GM12874 (cell line): ENCODE measurements at regions not wholly inside any gene's neighbourhood (a gene's known extent, or its start where the extent isn't known, plus 50 kb on each side); places are given as distances from the start of the nearest gene placed in this dataset.

Source experiments
- TF ChIP-seq, protein P1 (sequence below): IDR thresholded peaks from 2 replicates; pipeline ENCODE4 v1.5.1; 2011; ENCODE audit warnings: low read depth, mild to moderate bottlenecking, control low read depth, low read length, moderate library complexity; ENCODE audit not compliant: insufficient read depth

DNA sequence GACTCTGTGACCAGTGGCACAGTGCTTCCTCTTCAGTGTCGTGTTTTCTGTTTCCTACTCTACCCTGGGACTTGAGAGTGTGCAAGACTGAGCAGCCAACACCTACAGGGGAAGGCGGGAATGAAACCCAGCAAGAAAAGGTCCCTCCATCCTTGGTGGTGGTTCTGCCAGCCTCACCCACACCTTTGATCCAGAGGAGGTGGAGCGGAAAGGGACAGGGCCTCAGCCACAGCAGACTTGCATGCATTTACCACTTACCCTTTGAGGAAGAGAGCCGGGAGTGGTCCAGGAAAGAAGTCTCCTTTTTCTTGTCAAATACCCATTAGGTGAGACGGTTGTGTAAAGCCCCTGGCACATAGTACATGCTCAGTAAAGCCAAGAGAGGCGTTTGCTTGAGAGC is 164.8 kb upstream of the ZNF536 start:
- TF ChIP-seq, protein P1, sequence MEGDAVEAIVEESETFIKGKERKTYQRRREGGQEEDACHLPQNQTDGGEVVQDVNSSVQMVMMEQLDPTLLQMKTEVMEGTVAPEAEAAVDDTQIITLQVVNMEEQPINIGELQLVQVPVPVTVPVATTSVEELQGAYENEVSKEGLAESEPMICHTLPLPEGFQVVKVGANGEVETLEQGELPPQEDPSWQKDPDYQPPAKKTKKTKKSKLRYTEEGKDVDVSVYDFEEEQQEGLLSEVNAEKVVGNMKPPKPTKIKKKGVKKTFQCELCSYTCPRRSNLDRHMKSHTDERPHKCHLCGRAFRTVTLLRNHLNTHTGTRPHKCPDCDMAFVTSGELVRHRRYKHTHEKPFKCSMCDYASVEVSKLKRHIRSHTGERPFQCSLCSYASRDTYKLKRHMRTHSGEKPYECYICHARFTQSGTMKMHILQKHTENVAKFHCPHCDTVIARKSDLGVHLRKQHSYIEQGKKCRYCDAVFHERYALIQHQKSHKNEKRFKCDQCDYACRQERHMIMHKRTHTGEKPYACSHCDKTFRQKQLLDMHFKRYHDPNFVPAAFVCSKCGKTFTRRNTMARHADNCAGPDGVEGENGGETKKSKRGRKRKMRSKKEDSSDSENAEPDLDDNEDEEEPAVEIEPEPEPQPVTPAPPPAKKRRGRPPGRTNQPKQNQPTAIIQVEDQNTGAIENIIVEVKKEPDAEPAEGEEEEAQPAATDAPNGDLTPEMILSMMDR, result no peak

DNA sequence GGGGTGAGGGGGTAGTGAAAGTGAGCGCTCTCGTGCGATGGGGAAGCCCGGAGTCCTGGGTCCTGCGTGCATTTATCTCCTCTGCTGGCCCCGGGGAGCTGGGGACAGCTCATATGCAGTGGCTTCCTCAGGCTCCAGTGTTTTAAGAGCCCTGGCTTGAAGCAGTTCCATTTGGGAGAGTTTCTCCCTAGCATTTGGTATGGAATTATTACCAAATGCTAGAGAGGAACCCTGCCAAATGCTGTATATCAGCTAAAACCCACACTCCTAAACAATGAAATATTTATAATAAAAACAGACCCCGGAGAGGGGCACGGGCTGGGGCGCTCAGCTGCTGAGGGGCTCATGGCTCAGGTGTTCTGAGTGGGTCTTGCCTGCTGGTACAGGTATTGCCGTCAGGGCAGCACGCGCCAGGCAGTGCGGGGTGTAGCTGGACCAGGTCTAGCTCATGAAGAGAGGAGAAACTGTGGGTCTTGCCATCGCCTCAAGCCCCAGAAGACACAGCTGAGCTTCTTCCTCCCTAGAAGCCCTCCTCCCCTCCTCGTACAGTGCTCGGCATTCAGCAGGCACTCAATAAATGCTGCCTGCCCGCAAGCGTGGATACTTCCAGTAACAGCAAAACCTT is 163.6 kb upstream of the ZNF536 start:
- TF ChIP-seq, protein P1, result no peak

DNA sequence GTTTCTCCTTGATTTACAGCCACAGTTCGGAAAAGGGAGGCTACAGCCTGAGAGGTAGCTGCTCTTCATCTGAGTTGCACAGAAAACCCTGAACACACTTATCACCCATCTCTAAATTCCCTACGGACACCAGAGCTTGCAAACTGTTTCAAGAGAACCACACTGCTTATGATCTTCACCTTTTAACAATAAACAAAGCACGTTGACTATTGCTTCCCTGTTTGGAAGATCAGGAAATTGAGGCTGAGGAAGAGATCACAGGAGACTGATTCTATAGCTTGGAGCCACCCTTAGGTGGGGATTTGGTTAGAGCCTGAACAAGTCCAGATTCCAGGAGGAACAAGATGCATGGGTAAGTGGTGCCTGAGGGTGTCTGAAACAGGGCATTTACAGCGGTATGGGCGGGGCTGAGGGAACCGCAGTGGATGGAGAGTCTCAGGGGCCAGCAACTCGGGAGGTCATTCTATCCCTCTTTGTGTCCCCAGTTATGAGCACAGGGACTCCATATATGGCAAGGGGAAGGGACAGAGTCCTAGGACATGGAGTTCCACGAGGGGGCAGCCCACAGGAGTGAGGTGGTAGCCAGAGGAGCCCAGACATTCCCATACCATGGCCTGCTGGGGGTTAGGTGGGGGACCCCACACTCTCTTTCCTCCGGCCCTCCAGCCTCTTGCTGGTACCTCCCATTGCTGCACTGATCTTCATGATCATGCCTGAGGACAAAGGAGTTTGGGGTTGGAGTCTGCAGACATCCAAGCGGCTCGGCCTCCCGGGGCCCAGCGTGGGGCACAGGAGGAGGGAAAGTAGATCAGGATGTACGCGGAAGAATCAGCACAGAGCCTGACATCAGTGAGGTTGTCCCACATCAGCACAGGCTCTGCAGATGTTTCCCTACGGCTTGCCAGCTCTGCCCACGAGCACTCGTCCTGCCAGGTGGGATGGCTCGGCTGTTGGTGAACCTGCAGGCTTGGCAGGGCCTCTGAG is 162.3 kb upstream of the ZNF536 start:
- TF ChIP-seq, protein P1, result no peak

DNA sequence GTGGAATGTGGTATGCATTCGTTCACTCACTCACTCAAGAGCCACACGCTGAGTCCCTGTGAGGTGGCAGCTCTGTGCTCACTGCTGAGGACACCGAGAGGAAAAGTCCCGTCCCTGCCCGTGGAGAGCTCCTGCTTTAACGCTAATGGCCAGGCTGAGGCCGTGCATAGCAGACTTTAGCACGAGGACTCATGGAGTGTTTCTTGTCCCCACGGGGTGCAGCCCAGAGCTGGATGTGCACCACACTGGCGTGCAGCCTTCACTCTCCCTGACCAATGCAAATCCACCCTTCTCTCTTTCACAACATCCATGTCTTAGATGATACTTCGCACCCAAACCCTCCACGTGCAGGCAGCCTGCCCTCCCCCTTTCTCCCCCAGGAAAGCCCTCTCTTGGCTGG is 159.6 kb upstream of the ZNF536 start:
- TF ChIP-seq, protein P1, result no peak

DNA sequence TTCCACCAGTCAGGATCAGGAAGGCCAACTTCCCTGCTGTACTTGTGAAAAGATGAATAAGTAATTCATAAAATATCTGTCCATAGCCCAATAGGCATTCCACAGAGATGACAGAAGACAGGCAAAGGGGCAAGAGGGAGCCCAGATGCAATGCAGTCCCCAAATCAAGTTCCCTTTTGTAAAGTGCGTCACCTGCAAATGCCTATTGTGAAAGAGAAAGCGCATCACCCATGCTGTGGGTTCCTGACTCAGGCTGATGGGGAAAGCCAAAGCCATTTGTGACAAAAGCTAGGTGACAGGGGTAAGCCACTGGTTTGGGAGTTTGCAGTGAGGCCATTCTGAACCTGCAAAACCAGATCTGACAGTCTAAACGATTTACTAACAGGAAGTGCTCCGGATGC is 157.5 kb upstream of the ZNF536 start:
- TF ChIP-seq, protein P1, result no peak

DNA sequence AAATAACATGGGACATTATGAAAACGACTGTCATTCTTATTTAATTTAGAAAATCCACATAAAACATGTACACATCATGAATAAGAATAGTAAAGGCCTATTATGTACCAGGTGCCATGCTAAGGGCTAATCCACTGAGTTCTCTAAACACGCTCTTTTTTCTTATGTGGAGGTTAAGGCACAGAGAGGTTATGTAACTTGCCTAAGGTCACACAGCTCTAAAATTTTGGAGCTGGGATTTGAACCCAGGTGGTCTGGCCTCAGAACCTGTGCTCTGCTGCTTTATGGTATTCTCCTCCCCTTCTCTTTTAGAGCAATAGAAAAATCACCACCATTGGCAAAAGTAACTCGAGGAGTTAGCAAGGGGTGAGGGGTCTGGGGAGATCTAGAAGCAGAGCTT is 156.9 kb upstream of the ZNF536 start:
- TF ChIP-seq, protein P1, result no peak

DNA sequence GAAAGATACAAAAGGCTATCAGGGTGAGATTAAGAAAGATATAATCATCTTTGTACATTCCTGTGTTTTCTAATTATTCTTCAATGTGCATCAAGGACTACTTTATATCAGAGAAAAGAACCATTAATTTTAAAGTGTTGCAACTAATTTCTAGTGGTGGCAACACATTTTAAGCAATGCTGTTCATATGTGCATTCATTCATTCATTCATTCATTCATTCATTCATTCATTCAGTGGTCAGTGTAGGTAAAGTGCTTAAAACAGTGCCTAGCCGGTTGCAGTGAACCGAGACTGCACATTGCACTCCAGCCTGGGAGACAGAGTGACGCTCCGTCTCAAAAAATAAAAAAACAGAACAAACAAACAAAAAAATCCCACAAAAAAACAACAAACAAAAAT is 155.7 kb upstream of the ZNF536 start:
- TF ChIP-seq, protein P1, result no peak
